NCI-H146 (cell line): ENCODE measurements at regions not wholly inside any gene's neighbourhood (a gene's known extent, or its start where the extent isn't known, plus 50 kb on each side); places are given as distances from the start of the nearest gene placed in this dataset.

ENCODE experiments used
- DNase-seq: peaks from one replicate; lab custom pipeline; 2025; lab: John Stamatoyannopoulos, UW

GRCh38 chr15:31456354-31457060 is 129.9 kb downstream of the KLF13 start:
- no peak for DNase-seq

DNA sequence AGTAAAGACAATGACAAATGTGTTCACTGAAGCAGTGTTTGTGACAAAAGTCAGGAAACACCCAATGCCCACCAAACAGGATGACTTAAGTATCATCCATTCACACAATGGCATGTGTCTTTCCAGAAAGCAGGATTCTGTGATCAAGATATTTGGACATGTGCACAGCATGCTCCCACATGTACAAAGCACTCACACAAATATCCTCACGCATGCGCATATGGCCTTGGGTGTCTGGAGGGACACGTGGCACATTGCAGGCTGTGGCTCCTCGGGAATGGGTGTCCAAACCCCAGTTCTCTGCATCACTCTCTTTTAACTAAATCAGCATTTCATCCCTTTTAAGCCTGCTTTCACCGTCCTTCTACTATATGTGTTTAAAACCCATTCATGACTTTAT is 130.5 kb downstream of the KLF13 start:
- DNase-seq = no peak

DNA sequence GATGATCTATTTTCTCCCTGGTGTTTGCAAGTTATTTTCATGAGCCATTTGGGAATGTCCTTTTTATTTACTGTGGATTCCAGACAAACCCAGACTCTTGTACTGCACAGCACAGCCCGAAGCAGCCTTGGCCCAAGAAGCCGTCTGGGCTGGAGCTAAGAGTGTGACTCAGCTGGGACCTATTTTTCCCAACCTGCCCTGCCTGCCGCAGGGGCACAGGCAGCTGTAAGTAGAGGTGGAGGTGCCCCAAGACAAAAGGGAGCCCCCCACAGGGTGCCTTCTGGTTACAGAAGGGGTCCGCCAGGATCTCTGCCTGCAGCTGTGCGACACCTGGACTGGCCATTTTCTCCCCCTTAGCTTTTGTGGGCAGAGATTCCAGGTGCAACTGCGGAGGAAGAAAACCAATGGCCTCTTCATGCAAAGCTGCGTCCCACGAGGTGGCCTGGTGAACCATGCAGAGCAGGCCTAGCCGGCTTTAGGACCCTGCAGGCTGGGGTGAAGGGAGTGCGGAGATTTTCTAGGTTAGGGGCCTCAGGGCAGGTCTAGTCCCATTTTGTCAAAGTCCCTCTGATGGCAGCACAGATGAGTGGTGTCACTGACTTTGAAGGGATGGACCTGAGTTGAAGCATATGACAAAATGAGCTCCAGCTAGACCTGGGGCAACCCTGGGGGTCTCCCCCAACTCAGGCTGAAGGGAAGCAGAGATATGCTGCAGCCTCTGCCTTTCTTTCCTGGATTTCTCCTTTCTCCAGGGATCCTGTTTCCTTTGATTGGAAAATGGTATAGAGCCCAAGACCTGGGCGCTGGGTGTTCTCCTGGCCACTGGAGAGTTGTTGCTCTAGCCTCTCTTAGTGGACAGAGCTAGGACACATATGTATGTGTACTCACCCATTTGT is 131.2 kb downstream of the KLF13 start:
- DNase-seq = peak; percentile 25

DNA sequence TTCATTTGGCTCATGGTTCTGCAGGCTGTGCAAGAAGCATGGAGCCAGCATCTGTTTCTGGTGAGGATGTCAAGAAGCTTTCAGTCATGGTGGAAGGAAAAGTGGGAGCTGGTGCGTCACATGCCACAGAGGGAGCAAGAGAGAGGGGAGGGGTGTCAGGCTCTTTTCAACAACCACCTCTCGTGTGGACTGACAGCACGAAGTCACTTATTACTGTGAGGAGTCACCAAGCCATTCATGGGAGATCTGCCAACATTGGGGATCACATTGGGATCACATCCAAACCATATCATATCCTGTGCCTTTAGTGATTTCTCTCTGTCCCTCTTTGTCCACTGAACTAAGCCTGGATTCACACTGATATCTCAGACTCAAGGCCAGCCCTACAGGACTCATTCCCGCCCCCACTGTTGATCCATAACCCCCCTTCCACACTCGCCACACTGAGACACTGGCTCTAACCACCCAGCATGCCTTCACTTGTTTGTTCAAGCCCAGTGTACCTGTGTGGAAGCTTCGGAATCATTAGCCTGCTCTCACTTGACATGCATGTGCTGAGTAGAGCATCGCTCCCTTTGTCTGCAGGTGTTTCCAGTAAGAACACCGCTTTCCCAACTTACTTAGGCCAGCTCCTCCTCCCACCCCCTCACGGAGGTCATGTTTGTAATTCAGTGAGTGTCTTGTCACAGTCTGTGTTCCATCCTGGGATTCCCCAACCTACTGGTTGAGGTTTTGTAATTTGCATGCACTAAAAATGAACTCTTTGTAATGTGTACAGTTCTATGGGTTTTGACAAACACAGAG is 132.2 kb downstream of the KLF13 start:
- DNase-seq = no peak

DNA sequence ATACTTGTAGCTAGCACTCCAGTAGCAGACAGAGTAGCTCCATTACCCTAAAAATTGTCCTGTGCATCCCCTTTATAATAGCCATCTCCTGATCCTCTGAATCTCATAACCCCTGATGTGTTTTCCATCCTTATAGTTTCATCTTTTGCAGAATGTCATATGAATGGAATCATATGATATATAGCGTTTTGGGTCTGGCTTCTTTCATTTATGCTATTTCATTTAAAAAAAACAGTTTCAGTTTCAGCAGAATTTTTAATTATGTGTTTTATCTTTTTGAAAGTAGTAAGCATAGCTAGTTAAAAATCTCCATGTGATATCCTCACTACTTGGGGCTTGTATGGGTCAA is 132.7 kb downstream of the KLF13 start:
- no peak for DNase-seq

- no peak for DNase-seq
Measured at GRCh38 chr15:31461375-31461774, 134.7 kb downstream of the KLF13 start.

GRCh38 chr15:31461911-31462480 is 135.4 kb downstream of the KLF13 start:
- DNase-seq = no peak

DNA sequence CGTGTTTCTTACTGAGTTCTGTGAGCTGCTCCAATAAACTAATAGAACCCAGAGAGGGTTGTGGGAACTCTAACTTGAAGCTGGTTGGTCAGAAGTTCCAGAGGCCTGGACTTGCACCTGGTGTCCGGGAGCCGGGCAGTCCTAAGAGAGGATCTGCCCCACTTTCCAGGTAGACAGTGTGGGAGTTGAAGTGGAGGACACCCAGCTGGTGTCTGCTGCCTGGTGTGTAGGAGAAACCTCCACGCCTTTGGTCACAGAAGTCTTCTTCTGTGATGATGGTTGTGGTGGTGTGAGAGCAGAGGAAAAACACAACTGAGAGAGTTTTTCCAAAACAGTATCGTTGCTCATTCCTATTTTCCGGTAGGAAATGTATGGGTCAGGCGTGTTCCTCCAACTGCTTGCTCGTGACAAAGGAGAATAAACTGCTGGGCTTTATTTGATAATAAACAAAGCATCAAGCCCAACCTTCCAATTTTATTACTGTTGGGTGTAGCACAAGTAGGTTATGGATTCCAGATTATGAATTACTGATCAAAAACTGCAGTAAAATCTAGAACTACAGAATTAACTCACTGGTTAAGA is 137.0 kb downstream of the KLF13 start:
- no peak for DNase-seq

DNA sequence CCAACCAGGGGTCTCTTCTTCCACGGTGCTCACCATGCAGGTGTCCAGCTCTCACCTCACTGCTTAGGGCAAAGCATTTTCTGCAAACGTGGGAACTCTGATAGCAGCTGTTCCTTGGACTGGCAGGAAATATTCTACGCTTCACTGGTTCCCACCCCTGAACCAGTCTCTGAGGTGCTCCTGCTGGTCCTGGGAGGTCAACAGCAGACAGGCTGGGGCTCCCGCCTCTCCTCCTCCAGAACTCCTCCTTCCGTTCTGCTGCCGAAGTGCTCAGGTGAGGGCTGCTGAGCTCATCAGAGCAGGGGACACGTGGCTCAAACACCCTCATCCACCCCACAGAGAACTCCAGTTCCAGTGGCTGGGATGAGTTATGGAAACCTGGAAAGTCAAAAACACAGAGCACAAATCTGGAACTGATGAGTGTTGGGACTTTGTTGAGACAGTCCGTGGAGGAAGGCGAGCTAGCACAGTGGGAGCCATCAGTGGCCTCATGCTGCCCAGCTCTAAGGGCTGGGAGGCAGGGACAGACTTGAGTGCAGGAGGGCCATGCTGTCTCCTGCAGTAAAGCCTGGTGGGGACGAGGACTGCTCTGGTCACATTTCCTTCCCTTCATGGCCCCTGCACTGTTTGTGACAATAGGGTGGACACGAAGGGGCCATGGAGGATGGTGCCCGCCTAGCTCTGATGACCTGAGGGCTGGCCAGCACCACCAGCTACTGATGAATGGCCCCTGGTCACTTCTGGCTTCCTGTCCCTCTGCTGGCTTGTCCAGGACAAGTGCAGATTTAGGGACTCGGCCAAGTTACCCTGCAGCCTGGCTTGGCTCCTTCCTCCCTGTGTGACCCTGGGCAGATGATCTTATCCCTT is 137.8 kb downstream of the KLF13 start:
- peak; percentile 24 for DNase-seq

DNA sequence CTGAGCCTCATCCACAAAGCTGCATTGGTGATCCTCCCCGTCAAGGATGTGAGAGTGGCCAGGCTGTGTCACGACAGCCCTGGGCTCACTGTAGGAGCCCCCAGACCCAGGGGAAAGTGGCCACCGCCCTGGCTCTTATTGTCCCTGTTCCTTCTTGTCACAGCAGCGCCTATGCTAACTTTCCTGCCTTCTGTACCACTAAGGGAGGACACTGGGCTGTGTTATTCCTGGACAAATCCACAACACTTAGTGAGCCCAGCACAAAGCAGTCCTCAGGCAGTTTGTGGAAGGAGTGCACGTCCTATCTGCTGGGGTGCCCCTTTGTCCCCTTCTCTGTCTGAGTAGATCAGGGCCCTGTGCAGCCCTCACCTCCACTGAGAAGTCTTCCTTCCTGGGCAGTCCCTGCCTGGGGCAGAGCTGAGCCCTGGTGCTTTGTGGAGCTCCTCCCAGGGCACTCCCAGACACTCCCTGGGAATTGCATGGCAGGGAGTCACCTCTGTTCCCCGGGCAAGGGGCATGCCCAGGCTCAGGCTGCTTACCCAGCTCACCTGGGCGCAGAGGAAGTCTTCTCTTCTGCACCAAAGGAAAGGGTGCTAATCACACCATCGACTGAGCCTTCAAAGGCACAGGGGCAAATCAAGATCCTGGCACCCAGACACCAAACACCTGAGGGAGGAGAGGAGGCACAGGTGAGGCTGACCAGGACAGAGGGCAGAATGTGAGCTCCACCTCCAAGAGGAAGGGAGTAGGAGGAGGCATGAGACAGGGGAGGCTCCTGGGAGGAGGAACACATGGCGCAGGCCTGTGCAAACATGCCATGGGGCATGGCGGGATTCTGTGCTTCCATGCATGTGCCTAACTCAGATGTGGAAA is 138.7 kb downstream of the KLF13 start:
- DNase-seq = no peak

GRCh38 chr15:31467361-31467760 is 140.7 kb downstream of the KLF13 start:
- DNase-seq = no peak

DNA sequence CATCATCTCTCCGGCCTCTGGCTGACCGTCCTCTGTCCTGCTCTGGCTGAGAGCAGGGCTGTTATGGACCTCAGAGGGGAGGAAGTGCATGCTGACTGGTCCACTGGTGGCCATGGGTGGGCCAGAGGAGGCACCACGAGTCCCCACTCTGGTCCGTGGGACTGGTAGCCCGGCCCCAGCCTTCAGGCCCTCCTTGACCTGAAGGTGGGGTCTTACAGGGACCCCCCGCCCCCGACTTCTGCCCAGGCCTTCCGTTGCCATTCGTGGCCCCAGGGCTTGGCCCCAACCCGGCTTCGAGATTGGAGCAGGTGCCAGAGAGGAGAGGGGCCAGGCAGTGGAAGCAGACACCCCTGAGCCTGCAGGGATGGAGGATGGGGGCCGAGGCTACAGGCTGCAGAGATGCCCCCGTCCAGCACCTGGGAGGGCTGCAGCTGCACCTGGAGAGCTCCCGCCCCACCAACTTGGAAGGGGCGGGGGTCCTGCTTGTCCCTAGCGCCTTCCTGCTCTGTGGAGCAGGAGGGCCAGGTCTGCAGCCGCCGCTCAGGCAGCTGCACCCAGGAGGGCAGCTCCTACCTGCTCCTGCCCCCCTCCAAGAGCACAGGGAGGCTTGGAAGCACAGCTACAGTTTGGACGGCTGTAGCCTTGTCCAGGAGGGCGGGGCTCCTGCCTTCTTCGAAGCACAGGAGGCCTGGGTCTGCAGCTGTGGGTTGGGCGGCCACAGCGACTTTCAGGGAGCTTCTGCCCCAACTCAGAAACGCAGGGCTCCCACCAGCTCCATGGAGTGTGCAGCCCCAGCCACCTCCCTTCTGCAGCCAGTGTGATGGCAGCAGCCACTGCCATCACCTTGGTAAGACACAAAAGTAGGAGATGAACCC is 142.5 kb downstream of the KLF13 start:
- DNase-seq = no peak

GRCh38 chr15:31469786-31470525 is 143.3 kb downstream of the KLF13 start:
- no peak for DNase-seq

GRCh38 chr15:31470756-31471155 is 144.1 kb downstream of the KLF13 start:
- no peak for DNase-seq

DNA sequence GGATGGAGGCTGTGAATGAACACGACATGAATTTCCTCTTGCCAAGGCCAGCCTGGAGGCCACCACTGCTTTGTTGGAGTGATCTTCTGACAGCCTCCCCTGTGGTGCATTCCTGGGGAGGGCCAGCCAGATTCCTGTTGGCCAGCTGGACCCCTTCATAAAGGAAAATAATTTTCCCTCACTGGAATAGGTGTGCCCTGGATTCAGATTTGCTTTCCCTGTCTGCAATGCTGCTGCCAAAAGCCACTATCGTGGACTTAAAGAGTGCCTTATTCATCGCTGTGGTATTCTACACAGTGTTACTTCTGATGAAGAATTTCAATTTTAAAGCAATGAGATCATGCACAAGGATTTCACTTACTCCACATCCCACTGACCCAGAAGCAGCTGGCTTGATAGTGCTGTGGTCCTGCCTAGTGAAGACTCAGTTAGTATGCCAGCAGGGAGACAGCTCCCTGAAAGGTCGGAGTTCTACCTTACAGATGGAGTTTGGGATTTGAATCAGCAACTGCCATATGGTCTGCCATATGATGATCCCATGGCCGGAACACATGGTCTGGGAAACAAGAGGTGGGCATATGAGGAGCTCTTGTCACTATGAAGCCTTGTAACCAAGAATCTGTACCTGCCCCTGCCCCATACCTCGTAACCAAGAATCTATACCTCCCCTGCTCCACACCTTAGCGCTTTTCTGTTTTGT is 145.2 kb downstream of the KLF13 start:
- peak; percentile 62 for DNase-seq

DNA sequence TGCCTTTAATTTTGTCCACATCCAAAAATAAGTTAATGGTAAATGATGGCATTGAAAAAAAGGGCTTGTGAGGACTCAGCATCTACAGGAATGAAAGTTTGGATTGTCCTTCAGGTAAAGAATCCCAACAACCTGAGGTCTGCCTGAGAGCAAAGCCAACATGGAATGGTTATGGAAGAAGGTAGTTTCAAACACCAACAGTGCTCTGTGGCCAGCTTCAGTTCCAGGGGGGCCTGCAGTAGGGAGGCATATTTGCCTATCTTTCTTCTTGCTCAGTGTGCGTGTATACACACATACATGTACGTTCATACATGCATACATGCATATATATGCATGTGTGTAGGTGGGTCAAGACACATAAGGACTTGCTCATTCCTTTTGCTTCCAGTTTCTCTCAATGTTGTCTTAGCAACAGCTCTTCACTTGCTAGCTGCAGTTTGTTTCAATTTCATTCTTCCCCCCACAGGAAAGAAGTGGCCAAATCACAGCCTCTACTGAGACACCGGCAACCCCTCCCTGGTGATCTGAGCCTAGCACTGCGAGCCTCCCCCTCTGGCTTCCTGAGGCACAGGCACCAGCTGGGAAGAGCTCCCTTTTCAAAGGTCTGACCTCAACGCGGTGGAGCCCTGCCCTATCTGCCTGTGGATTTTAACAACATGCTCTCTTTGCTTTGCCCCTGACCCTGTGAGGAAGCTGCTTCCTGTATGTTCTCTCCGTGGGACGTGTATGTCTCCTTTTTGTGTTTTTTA is 146.2 kb downstream of the KLF13 start:
- DNase-seq = peak; percentile 25
